HepG2 (cell line): ENCODE measurements at regions not wholly inside any gene's neighbourhood (a gene's known extent, or its start where the extent isn't known, plus 50 kb on each side); places are given as distances from the start of the nearest gene placed in this dataset.

Experiments used
- ATAC-seq: fragments of 200-7000 bp; cut with Tn5 transposase; 3 replicates; pipeline ENCODE4 v1.9.1; 2020; ENCODE audit warnings: mild to moderate bottlenecking, moderate library complexity
- BruUV-seq: library from RNA; stranded (reverse); fragments of 400-500 nt; replicated peaks from 2 replicates; lab custom pipeline; 2021; lab: Mats Ljungman, UMichigan
- CTCF ChIA-PET: fragments of 300-600 bp; formaldehyde crosslinking; extraction: SDS; loops from one replicate; lab custom pipeline; 2021; ENCODE audit warnings: low total read pairs, inconsistent platforms, low intra/inter-chr PET ratio; lab: Yijun Ruan, JAX
- POLR2A ChIA-PET: fragments of 350-600 bp; sonication (Branson Sonifier 250); formaldehyde crosslinking; loops from one replicate; lab custom pipeline; 2020; ENCODE audit warnings: antibody characterized with exemption, inconsistent platforms; lab: Yijun Ruan, JAX
- DNase-seq: peaks from one replicate; pipeline ENCODE4 v3.0.0-alpha.2; 2015; ENCODE audit warnings: low spot score
- FAIRE-seq: peaks from 3 replicates; lab custom pipeline; 2011; peaks lifted over from hg19 to GRCh38; lab: Jason Lieb, UNC
- H2AFZ ChIP-seq: one replicate; pipeline ENCODE4 v1.6.1; 2011; ENCODE audit warnings: low read length, inconsistent platforms
- H3K27ac ChIP-seq: fragments of 300-600 bp; 3 replicates; pipeline ENCODE4 v1.8.0; 2011; ENCODE audit warnings: mixed run types, mild to moderate bottlenecking, mixed read lengths, low read length, inconsistent platforms; ENCODE audit not compliant: insufficient read depth; ENCODE audit errors: extremely low read length
- H3K27me3 ChIP-seq, 2 experiments: fragments of 200-600 bp in 1 of 2; 2 replicates in 1 of 2; 3 replicates in 1 of 2; pipeline versions ENCODE4 v1.6.0 to v1.8.0; 2011; ENCODE audit warnings: low read length in 2 of 2, mild to moderate bottlenecking in 2 of 2, moderate library complexity in 2 of 2, inconsistent platforms in 1 of 2; ENCODE audit not compliant: insufficient read depth in 2 of 2, control insufficient read depth in 1 of 2
- H3K36me3 ChIP-seq, 2 experiments: fragments of 200-600 bp in 1 of 2; replicated peaks in 1 of 2; 2 replicates in 1 of 2; 3 replicates in 1 of 2; pipeline versions ENCODE4 v1.5.1 to v1.8.0; 2011; ENCODE audit warnings: low read length in 2 of 2, inconsistent platforms in 1 of 2; ENCODE audit not compliant: insufficient read depth in 2 of 2, control insufficient read depth in 1 of 2
- H3K4me1 ChIP-seq: 2 replicates; pipeline ENCODE4 v1.5.1; 2012; ENCODE audit warnings: low read length, inconsistent platforms; ENCODE audit not compliant: insufficient read depth
- H3K4me2 ChIP-seq: 2 replicates; pipeline ENCODE4 v1.6.0; 2011; ENCODE audit warnings: low read depth, low read length, inconsistent platforms
- H3K4me3 ChIP-seq, 3 experiments: fragments of 200-600 bp in 1 of 3; sonication (generic), shearing (Covaris generic) in 1 of 3; replicated peaks in 1 of 3; 2 replicates each; pipeline ENCODE4 v1.5.1; 2011 to 2016; ENCODE audit warnings: low read length in 3 of 3, inconsistent platforms in 2 of 3, low read depth in 2 of 3, mild to moderate bottlenecking in 2 of 3, control low read depth in 1 of 3, mixed read lengths in 1 of 3; ENCODE audit not compliant: insufficient read depth in 1 of 3
- H3K79me2 ChIP-seq: one replicate; pipeline ENCODE4 v1.6.1; 2011; ENCODE audit warnings: low read length, inconsistent platforms; ENCODE audit not compliant: insufficient read depth
- H3K9ac ChIP-seq: 2 replicates; pipeline ENCODE4 v1.6.0; 2011; ENCODE audit warnings: mild to moderate bottlenecking, low read depth, low read length, inconsistent platforms; ENCODE audit not compliant: insufficient read depth
- H3K9me3 ChIP-seq: 2 replicates; pipeline ENCODE4 v1.5.1; 2012; ENCODE audit warnings: mild to moderate bottlenecking, low read length
- H4K20me1 ChIP-seq: 2 replicates; pipeline ENCODE4 v1.6.0; 2011; ENCODE audit warnings: inconsistent platforms, mild to moderate bottlenecking, low read length, moderate library complexity; ENCODE audit not compliant: insufficient read depth
- ARID2 ChIP-seq: sonication (generic); formaldehyde crosslinking; IDR thresholded peaks from 2 replicates; pipeline ENCODE4 v1.8.1; 2022; ENCODE audit warnings: mild to moderate bottlenecking, missing genetic modification reagents, borderline replicate concordance
- ATRX ChIP-seq: sonication (generic); formaldehyde crosslinking; IDR thresholded peaks from 2 replicates; pipeline ENCODE4 v1.4.0; 2020; ENCODE audit warnings: missing genetic modification reagents, borderline replicate concordance
- ELF4 ChIP-seq: sonication (generic); formaldehyde crosslinking; IDR thresholded peaks from 2 replicates; pipeline ENCODE4 v1.5.0; 2020; ENCODE audit warnings: missing genetic modification reagents, mild to moderate bottlenecking, moderate library complexity, borderline replicate concordance
- NAIF1 ChIP-seq: sonication (generic); formaldehyde crosslinking; IDR thresholded peaks from 2 replicates; pipeline ENCODE4 v1.5.0; 2020; ENCODE audit warnings: mild to moderate bottlenecking, missing genetic modification reagents, borderline replicate concordance
- TRIM24 ChIP-seq: sonication (generic); formaldehyde crosslinking; IDR thresholded peaks from 2 replicates; pipeline ENCODE4 v1.8.0; 2022; ENCODE audit warnings: mild to moderate bottlenecking, missing genetic modification reagents
- ZNF652 ChIP-seq: IDR thresholded peaks from 2 replicates; pipeline ENCODE4 v1.6.1; 2016; ENCODE audit warnings: low read depth, borderline replicate concordance
- WGBS: methylation state at CpG from one replicate; pipeline ENCODE4 v1.1.6; 2017; ENCODE audit warnings: low lambda C conversion rate; 5-methylcytosine and 5-hydroxymethylcytosine counted together
- in situ Hi-C: cut with HindIII; loops from 2 replicates; pipeline ENCODE4 v1.10.0; 2017; ENCODE audit warnings: low pct_unique_long_range_greater_than_20kb; ENCODE audit not compliant: extremely low pct_ligation_motif_present
- intact Hi-C: fragments of 100-400 bp; cut with micrococcal nuclease; formaldehyde crosslinking; loops from one replicate; pipeline ENCODE4 v1.10.0; 2022; ENCODE audit not compliant: unreplicated experiment
- TF ChIP-seq, protein P1 (sequence below): sonication (generic); formaldehyde crosslinking; IDR thresholded peaks from 2 replicates; pipeline ENCODE4 v1.5.1; 2020; ENCODE audit warnings: mild to moderate bottlenecking, missing genetic modification reagents, borderline replicate concordance
- TF ChIP-seq, protein P2 (sequence below): sonication (generic); formaldehyde crosslinking; IDR thresholded peaks from 2 replicates; pipeline ENCODE4 v1.4.0; 2020; ENCODE audit warnings: missing genetic modification reagents

DNA sequence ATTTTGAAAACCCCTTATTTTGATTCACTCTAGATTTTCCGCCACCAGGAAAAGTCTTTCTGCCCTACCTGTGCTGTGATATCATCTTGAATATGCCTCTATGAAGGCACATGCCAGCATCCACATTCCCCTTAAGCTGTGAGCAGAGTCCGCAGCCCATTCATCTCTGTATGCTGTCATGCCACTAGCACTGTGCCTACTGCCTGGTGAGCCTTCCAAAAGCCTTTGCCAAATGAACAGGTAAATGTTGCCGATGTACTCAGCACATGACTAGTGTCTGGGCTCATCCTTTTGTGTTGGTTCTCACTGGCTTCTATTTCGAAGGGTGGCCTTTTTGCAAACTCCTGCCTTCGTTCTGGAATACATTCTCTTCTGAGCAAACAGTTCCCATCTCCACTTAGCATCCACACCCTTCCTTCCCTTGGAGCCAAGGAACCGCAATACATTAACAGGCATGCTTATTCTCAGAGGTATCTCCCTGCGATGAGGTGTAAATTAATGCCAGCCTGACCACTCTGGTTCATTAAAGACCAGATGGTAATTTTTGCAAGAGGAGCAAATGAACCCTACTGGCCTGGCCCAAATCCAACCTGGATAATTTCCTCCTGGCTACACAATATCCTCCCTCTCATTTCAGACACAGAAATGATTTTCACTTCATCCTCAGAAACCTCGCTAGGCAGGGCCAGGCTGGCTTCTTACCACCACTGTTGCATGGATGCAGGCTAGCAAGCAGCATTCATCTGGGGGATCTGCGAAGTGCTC lies 339.7 kb upstream of the NFE2L3 start:
- FAIRE-seq (no peak), ATAC-seq (no peak), DNase-seq (no peak)
- CTCF ChIA-PET: no interaction called here
- intact Hi-C loops (no loop called here), in situ Hi-C loops (no loop called here)
- H3K9ac ChIP-seq: no peak overlapping the region
- no peaks in the 10 kb centered on the region for H3K36me3 ChIP-seq
- no TSS peak for BruUV-seq
- POLR2A ChIA-PET: no interaction called here
- no peak overlapping the region for H3K4me2 ChIP-seq
- WGBS: 17% methylated on average over 9 of the region's 9 CpGs
- H3K27ac ChIP-seq: no peak overlapping the region
- no peaks in the 10 kb centered on the region for H3K4me1 ChIP-seq
- TF ChIP-seq ARID2 (CRISPR knock-in tag) (no peak), TRIM24 (CRISPR knock-in tag) (no peak), ELF4 (no peak)
- TF ChIP-seq, protein P1, sequence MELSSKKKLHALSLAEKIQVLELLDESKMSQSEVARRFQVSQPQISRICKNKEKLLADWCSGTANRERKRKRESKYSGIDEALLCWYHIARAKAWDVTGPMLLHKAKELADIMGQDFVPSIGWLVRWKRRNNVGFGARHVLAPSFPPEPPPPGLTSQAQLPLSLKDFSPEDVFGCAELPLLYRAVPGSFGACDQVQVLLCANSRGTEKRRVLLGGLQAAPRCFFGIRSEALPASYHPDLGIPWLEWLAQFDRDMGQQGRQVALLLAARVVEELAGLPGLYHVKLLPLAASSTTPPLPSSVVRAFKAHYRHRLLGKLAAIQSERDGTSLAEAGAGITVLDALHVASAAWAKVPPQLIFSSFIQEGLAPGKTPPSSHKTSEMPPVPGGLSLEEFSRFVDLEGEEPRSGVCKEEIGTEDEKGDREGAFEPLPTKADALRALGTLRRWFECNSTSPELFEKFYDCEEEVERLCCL (CRISPR knock-in tag): no peak
- H3K9me3 ChIP-seq: no peaks in the 10 kb centered on the region
- H3K79me2 ChIP-seq: no peaks in the 10 kb centered on the region
- H3K27me3 ChIP-seq: peaks cover 0 to 6% of the 10 kb centered on the region in 2 experiments; a peak in 1 of 5 replicates
- no peaks in the 10 kb centered on the region for H4K20me1 ChIP-seq
- no peak overlapping the region for H2AFZ ChIP-seq
- no peak overlapping the region for H3K4me3 ChIP-seq

DNA sequence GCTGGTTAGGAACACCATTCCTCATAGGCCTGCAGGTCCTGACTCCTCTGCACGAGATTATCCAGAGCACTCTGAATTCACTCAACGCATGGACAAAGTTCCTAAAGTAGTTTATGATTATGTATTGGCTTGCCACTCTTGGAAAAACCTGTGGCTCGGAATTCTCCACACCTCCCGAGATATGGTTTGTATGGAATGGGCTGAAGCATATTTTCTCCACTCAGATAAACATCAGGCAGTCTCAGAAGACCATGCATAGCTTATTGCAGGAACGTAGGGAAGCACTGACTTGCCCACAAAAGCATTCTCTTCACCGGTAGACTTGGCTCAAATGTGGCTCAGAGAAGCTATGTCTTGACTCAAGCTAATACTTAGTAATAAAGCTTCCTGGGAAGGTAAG lies 338.6 kb upstream of the NFE2L3 start:
- Histone ChIP-seq H4K20me1 (no peaks in the 10 kb centered on the region), H3K4me3 (no peak overlapping the region), H3K9me3 (no peaks in the 10 kb centered on the region), H3K27ac (no peak overlapping the region), H3K36me3 (no peaks in the 10 kb centered on the region), H3K79me2 (no peaks in the 10 kb centered on the region), H3K27me3 (peaks cover 0 to 6% of the 10 kb centered on the region in 2 experiments; a peak in 1 of 5 replicates), H3K9ac (no peak overlapping the region), H2AFZ (no peak overlapping the region), H3K4me1 (no peaks in the 10 kb centered on the region), H3K4me2 (no peak overlapping the region)
- DNase-seq (no peak), FAIRE-seq (no peak), ATAC-seq (no peak)
- POLR2A ChIA-PET: no interaction called here
- WGBS: 32% methylated on average over 5 of the region's 6 CpGs
- intact Hi-C loops: no loop called here
- CTCF ChIA-PET: no interaction called here
- BruUV-seq: no TSS peak
- in situ Hi-C loops: no loop called here
- TF ChIP-seq, protein P2, sequence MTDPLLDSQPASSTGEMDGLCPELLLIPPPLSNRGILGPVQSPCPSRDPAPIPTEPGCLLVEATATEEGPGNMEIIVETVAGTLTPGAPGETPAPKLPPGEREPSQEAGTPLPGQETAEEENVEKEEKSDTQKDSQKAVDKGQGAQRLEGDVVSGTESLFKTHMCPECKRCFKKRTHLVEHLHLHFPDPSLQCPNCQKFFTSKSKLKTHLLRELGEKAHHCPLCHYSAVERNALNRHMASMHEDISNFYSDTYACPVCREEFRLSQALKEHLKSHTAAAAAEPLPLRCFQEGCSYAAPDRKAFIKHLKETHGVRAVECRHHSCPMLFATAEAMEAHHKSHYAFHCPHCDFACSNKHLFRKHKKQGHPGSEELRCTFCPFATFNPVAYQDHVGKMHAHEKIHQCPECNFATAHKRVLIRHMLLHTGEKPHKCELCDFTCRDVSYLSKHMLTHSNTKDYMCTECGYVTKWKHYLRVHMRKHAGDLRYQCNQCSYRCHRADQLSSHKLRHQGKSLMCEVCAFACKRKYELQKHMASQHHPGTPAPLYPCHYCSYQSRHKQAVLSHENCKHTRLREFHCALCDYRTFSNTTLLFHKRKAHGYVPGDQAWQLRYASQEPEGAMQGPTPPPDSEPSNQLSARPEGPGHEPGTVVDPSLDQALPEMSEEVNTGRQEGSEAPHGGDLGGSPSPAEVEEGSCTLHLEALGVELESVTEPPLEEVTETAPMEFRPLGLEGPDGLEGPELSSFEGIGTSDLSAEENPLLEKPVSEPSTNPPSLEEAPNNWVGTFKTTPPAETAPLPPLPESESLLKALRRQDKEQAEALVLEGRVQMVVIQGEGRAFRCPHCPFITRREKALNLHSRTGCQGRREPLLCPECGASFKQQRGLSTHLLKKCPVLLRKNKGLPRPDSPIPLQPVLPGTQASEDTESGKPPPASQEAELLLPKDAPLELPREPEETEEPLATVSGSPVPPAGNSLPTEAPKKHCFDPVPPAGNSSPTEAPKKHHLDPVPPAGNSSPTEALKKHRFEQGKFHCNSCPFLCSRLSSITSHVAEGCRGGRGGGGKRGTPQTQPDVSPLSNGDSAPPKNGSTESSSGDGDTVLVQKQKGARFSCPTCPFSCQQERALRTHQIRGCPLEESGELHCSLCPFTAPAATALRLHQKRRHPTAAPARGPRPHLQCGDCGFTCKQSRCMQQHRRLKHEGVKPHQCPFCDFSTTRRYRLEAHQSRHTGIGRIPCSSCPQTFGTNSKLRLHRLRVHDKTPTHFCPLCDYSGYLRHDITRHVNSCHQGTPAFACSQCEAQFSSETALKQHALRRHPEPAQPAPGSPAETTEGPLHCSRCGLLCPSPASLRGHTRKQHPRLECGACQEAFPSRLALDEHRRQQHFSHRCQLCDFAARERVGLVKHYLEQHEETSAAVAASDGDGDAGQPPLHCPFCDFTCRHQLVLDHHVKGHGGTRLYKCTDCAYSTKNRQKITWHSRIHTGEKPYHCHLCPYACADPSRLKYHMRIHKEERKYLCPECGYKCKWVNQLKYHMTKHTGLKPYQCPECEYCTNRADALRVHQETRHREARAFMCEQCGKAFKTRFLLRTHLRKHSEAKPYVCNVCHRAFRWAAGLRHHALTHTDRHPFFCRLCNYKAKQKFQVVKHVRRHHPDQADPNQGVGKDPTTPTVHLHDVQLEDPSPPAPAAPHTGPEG: no peak
- TF ChIP-seq ZNF652 (CRISPR knock-in tag) (no peak), ATRX (CRISPR knock-in tag) (no peak), NAIF1 (no peak)
